Stimulated activated effector memory CD8-positive, alpha-beta T cell treated with anti-CD3 and anti-CD28 coated beads, Interleukin-12 subunit alpha, Interleukin-12 subunit beta, amount 100 ng/mL, for 72 hours (primary cell): ENCODE measurements at regions not wholly inside any gene's neighbourhood (a gene's known extent, or its start where the extent isn't known, plus 50 kb on each side); places are given as distances from the start of the nearest gene placed in this dataset.

Source experiments
- ATAC-seq: fragments of 150-1000 bp; cut with Tn5 transposase; 2 replicates; pipeline ENCODE4 v1.10.0; 2021
- DNase-seq, 2 donors: peaks; one replicate each; pipeline ENCODE4 v3.0.0; 2021 to 2022; ENCODE audit warnings: low spot score in 2 of 2
- H3K27ac Mint-ChIP-seq: one replicate; pipeline ENCODE4 v1.8.0; 2022; ENCODE audit warnings: mild to moderate bottlenecking, mixed read lengths
- H3K36me3 Mint-ChIP-seq: one replicate; pipeline ENCODE4 v1.8.0; 2022; ENCODE audit warnings: mild to moderate bottlenecking, mixed read lengths
- H3K4me1 Mint-ChIP-seq: one replicate; pipeline ENCODE4 v1.8.0; 2022; ENCODE audit warnings: mixed read lengths
- H3K4me3 Mint-ChIP-seq: one replicate; pipeline ENCODE4 v1.8.0; 2022; ENCODE audit warnings: mild to moderate bottlenecking, mixed read lengths
- H3K9me3 Mint-ChIP-seq: one replicate; pipeline ENCODE4 v1.8.0; 2022; ENCODE audit warnings: mixed read lengths

- Mint-ChIP-seq H3K9me3 (no peaks in the 10 kb centered on the region), H3K4me3 (no peak overlapping the region), H3K4me1 (no peaks in the 10 kb centered on the region), H3K27ac (no peak overlapping the region), H3K36me3 (no peaks in the 10 kb centered on the region)
- DNase-seq = no peak
- ATAC-seq = no peak
Observed at GRCh38 chr11:130645843-130646197, 197.4 kb downstream of the ADAMTS15 start.

GRCh38 chr11:130646881-130647280 is 198.4 kb downstream of the ADAMTS15 start:
- H3K4me3 Mint-ChIP-seq = no peak overlapping the region
- H3K4me1 Mint-ChIP-seq = no peaks in the 10 kb centered on the region
- ATAC-seq = no peak
- H3K36me3 Mint-ChIP-seq = no peaks in the 10 kb centered on the region
- no peak for DNase-seq
- no peaks in the 10 kb centered on the region for H3K9me3 Mint-ChIP-seq
- H3K27ac Mint-ChIP-seq = no peak overlapping the region

GRCh38 chr11:130647371-130647770 is 198.9 kb downstream of the ADAMTS15 start:
- H3K27ac Mint-ChIP-seq = no peak overlapping the region
- no peak for DNase-seq
- H3K9me3 Mint-ChIP-seq = no peaks in the 10 kb centered on the region
- H3K36me3 Mint-ChIP-seq = no peaks in the 10 kb centered on the region
- no peaks in the 10 kb centered on the region for H3K4me1 Mint-ChIP-seq
- ATAC-seq = no peak
- no peak overlapping the region for H3K4me3 Mint-ChIP-seq

DNA sequence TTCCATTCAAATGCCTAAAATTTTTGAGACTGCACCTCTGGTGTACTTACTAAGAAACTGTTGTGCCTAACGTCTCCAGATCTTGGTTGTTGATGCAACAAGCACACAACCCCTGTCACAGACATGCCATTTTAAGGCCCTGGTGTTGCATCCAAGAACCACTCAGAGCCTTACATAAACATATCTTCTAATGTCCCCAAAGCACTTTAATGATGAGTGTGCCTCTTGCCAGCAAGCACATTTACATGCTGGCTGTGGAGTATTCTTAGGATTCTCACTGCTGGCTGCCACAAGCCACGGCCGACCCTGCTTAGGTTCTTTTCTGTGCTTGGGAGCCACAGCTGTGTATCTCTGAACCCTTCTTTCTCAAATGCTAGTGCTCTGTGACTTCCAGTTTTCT is 201.4 kb downstream of the ADAMTS15 start:
- Mint-ChIP-seq H3K36me3 (no peaks in the 10 kb centered on the region), H3K4me3 (no peak overlapping the region), H3K4me1 (no peaks in the 10 kb centered on the region), H3K9me3 (no peaks in the 10 kb centered on the region), H3K27ac (no peak overlapping the region)
- ATAC-seq = no peak
- no peak for DNase-seq

GRCh38 chr11:130650456-130651030 is 202.1 kb downstream of the ADAMTS15 start:
- H3K4me1 Mint-ChIP-seq = no peaks in the 10 kb centered on the region
- ATAC-seq (no peak), DNase-seq (no peak)
- H3K36me3 Mint-ChIP-seq = no peaks in the 10 kb centered on the region
- no peak overlapping the region for H3K4me3 Mint-ChIP-seq
- H3K27ac Mint-ChIP-seq = no peak overlapping the region
- no peaks in the 10 kb centered on the region for H3K9me3 Mint-ChIP-seq

DNA sequence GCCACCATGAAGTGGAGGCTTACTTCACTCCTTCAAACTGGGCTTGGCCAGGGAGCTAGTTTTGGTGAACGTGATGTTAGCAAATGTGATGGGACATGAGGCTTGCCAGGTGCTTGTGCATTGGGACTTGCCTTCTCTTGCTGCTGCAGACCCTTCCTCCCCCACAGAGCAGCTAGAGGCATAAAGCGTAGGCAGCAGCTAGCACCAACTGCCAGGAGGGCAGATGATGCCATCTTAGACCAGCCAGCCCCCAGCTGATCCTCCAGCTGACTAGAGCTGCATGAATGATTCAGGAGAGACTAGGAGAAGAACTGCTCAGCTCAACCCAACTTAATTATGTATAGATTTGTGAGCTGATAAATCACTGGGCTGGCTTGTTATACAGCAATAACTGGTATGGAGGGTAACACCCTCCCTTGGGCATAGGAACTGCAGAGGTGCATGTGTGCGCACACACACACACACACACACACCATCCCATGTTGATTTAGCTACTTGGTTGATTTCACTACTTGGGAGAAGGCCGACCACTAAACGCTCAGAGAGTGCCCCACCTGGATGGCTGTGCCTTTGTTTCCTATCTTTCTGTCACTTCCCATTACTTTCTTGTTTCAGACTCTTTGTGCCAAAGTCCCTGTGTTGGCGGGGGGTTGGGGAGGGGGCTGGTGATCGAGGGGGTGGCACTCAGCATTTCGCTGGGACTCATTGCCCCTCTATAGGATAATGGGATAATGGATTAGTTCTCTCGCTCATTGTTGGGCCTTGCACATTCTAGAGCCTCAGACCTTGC is 202.8 kb downstream of the ADAMTS15 start:
- ATAC-seq = no peak
- Mint-ChIP-seq H3K4me3 (no peak overlapping the region), H3K27ac (no peak overlapping the region), H3K9me3 (peaks cover 3% of the 10 kb centered on the region), H3K36me3 (no peaks in the 10 kb centered on the region), H3K4me1 (no peaks in the 10 kb centered on the region)
- no peak for DNase-seq

DNA sequence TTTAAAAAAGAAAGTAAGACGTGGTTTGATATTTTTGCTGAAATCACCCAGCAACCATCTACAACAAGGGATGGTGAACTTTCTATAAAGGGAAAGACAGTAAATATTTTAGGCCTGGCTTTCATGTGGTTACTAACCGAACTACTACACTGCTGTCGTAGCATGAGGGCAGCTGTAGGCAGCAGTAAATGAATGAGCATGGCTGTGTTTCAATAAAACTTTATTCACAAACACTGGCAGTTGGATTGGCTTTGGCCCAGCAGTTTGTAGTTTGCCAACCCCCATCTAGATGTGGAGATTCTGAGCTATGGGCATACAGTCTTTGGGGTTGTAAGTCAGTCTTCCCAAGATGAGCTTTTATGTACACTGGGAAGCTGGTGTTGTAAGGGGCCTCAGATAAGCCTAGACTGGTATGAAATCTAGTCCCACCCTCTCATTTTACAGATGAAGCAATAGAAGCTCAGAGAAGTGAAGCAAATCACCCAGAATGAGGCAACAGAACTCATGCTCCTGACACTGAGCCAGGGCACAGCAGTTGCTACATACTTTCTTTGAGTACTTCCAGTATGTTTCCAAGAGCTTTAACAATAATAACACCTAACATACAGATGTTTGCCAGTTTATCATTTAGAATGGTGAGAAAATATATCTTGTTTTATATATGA is 204.4 kb downstream of the ADAMTS15 start:
- Mint-ChIP-seq H3K27ac (no peak overlapping the region), H3K9me3 (peaks cover 3% of the 10 kb centered on the region), H3K4me3 (no peak overlapping the region), H3K4me1 (no peaks in the 10 kb centered on the region), H3K36me3 (no peaks in the 10 kb centered on the region)
- no peak for ATAC-seq
- no peak for DNase-seq

DNA sequence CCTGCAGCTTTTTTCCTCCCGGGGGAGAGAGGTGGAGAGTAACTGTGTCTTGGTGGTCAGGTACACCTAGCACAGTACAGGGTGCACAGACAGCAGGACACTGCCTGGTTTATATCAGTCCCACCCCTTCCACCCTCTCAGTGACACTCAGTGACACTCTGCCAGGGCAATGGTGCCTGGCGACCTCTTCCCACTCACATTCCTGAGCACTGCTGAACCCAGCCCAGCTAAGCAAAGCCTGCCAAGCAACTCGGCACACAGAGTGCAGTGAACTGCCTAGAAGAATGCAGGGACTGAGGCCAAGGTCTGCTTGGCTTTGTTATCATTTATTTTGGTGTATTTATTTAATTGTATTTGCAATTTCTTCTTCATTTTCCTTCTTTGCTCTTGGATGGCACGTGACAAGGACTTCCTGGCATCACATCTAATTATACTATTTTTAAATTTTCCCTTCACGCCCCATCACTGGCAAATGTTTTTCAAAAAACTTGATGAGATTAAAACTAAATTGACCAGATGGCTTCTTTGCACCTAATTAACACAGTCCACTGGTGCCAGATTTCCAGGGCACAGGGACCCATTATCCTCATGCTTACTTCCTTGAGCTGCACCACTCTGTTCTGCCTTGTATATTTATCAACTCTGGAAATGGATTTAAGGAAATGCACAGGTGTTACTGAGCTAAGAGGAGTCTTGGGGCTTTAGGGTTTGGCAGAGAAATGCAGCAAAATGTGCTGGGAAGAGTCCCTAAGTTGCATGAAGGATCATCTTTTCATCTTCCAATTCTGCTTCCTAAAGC is 205.6 kb downstream of the ADAMTS15 start:
- H3K27ac Mint-ChIP-seq = no peak overlapping the region
- no peaks in the 10 kb centered on the region for H3K4me1 Mint-ChIP-seq
- peaks cover 3% of the 10 kb centered on the region for H3K9me3 Mint-ChIP-seq
- DNase-seq = no peak
- H3K4me3 Mint-ChIP-seq = no peak overlapping the region
- ATAC-seq = no peak
- no peaks in the 10 kb centered on the region for H3K36me3 Mint-ChIP-seq

DNA sequence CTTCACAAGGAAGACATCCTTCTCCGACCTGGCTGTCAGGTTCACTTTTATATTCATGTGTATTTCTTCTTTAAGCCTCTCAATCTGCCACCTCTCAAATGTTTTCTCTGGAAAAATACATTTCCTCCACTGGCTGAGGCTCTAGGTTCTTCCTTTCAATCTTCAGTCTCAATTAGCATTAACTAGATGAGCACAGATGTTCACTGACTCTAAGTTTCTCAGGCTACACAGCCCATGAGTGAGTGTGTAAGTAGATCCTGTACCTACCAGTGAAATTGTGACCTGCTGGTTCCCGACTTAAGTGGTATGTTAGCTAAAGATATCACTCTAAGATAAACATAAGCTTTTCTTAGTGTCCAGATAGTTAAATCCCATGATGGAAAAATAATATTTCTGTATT is 206.9 kb downstream of the ADAMTS15 start:
- peaks cover 3% of the 10 kb centered on the region for H3K9me3 Mint-ChIP-seq
- H3K4me1 Mint-ChIP-seq = no peaks in the 10 kb centered on the region
- no peak for DNase-seq
- no peak overlapping the region for H3K4me3 Mint-ChIP-seq
- no peak for ATAC-seq
- H3K27ac Mint-ChIP-seq = no peak overlapping the region
- no peaks in the 10 kb centered on the region for H3K36me3 Mint-ChIP-seq

- Mint-ChIP-seq H3K4me3 (no peak overlapping the region), H3K4me1 (no peaks in the 10 kb centered on the region), H3K27ac (no peak overlapping the region), H3K9me3 (no peaks in the 10 kb centered on the region), H3K36me3 (no peaks in the 10 kb centered on the region)
- ATAC-seq (no peak), DNase-seq (no peak)
Observed at GRCh38 chr11:130666781-130667251, 218.4 kb downstream of the ADAMTS15 start.

- no peaks in the 10 kb centered on the region for H3K9me3 Mint-ChIP-seq
- no peak for ATAC-seq
- H3K4me3 Mint-ChIP-seq = no peak overlapping the region
- no peaks in the 10 kb centered on the region for H3K4me1 Mint-ChIP-seq
- H3K36me3 Mint-ChIP-seq = no peaks in the 10 kb centered on the region
- no peak for DNase-seq
- H3K27ac Mint-ChIP-seq = no peak overlapping the region
Observed at GRCh38 chr11:130668751-130669150, 220.3 kb downstream of the ADAMTS15 start.

GRCh38 chr11:130670200-130670599 is 221.8 kb downstream of the ADAMTS15 start:
- Mint-ChIP-seq H3K36me3 (no peaks in the 10 kb centered on the region), H3K27ac (no peak overlapping the region), H3K4me3 (no peak overlapping the region), H3K4me1 (no peaks in the 10 kb centered on the region), H3K9me3 (no peaks in the 10 kb centered on the region)
- ATAC-seq (no peak), DNase-seq (no peak)

GRCh38 chr11:130671801-130672700 is 223.6 kb downstream of the ADAMTS15 start:
- Mint-ChIP-seq H3K4me1 (no peaks in the 10 kb centered on the region), H3K36me3 (no peaks in the 10 kb centered on the region), H3K4me3 (no peak overlapping the region), H3K27ac (no peak overlapping the region), H3K9me3 (no peaks in the 10 kb centered on the region)
- ATAC-seq (no peak), DNase-seq (no peak)

GRCh38 chr11:130672911-130673310 is 224.5 kb downstream of the ADAMTS15 start:
- no peak overlapping the region for H3K27ac Mint-ChIP-seq
- no peak for ATAC-seq

More at GRCh38 chr11:130672911-130673310, 224.5 kb downstream of the ADAMTS15 start:
- no peak for DNase-seq
- no peaks in the 10 kb centered on the region for H3K4me1 Mint-ChIP-seq
- H3K9me3 Mint-ChIP-seq = no peaks in the 10 kb centered on the region
- no peak overlapping the region for H3K4me3 Mint-ChIP-seq
- H3K36me3 Mint-ChIP-seq = no peaks in the 10 kb centered on the region
